Mesenchymal stem cell (in vitro differentiated cells and primary cell): ENCODE measurements at regions not wholly inside any gene's neighbourhood (a gene's known extent, or its start where the extent isn't known, plus 50 kb on each side); places are given as distances from the start of the nearest gene placed in this dataset.

ENCODE experiments used
- DNase-seq: peaks from one replicate; pipeline ENCODE4 v3.0.0-alpha.2; 2013
- H2AFZ ChIP-seq: one replicate; pipeline ENCODE4 v1.6.1; 2013; ENCODE audit warnings: low read depth, mild to moderate bottlenecking, control low read depth, inconsistent platforms, low read length, moderate library complexity
- H2AK5ac ChIP-seq: 2 replicates; pipeline ENCODE4 v1.6.1; 2013; ENCODE audit warnings: low read length, moderate library complexity, mild to moderate bottlenecking, inconsistent platforms; ENCODE audit not compliant: severe bottlenecking
- H2BK120ac ChIP-seq: one replicate; pipeline ENCODE4 v1.6.1; 2013; ENCODE audit warnings: low read depth, mild to moderate bottlenecking, inconsistent platforms, low read length, moderate library complexity
- H2BK12ac ChIP-seq, 2 experiments: one replicate each; pipeline ENCODE4 v1.6.1; 2013; ENCODE audit warnings: inconsistent platforms in 2 of 2, low read length in 2 of 2, mild to moderate bottlenecking in 2 of 2, moderate library complexity in 2 of 2, control low read depth in 1 of 2
- H2BK15ac ChIP-seq: one replicate; pipeline ENCODE4 v1.6.1; 2013; ENCODE audit warnings: mild to moderate bottlenecking, low read depth, inconsistent platforms; ENCODE audit not compliant: poor library complexity, severe bottlenecking
- H2BK5ac ChIP-seq: 2 replicates; pipeline ENCODE4 v1.6.1; 2013; ENCODE audit warnings: low read depth, mild to moderate bottlenecking, low read length, control low read depth, inconsistent platforms; ENCODE audit not compliant: poor library complexity, severe bottlenecking
- H3K14ac ChIP-seq, 2 experiments: one replicate each; pipeline ENCODE4 v1.6.1; 2013; ENCODE audit warnings: inconsistent platforms in 2 of 2, low read length in 2 of 2, control low read depth in 1 of 2, mild to moderate bottlenecking in 1 of 2, moderate library complexity in 1 of 2
- H3K18ac ChIP-seq, 2 experiments: one replicate each; pipeline ENCODE4 v1.6.1; 2013; ENCODE audit warnings: inconsistent platforms in 2 of 2, low read length in 2 of 2, control low read depth in 1 of 2, low read depth in 1 of 2, mild to moderate bottlenecking in 1 of 2
- H3K23ac ChIP-seq, 2 experiments: one replicate each; pipeline ENCODE4 v1.6.1; 2013; ENCODE audit warnings: inconsistent platforms in 2 of 2, low read length in 2 of 2, mild to moderate bottlenecking in 2 of 2, moderate library complexity in 2 of 2, control low read depth in 1 of 2
- H3K27ac ChIP-seq: 2 replicates; pipeline ENCODE4 v1.5.1; 2013; ENCODE audit warnings: mild to moderate bottlenecking, moderate library complexity, low read length, control low read depth, inconsistent platforms; ENCODE audit not compliant: poor library complexity, severe bottlenecking
- H3K27me3 ChIP-seq, 2 experiments: 2 replicates each; pipeline versions ENCODE4 v1.6.1 to v1.7.0; 2013; ENCODE audit warnings: low read length in 2 of 2, mild to moderate bottlenecking in 2 of 2, moderate library complexity in 2 of 2, control low read depth in 1 of 2, inconsistent platforms in 1 of 2; ENCODE audit not compliant: control insufficient read depth in 1 of 2, insufficient read depth in 1 of 2
- H3K36me3 ChIP-seq, 2 experiments: 2 replicates each; pipeline versions ENCODE4 v1.6.1 to v1.7.0; 2013; ENCODE audit warnings: low read length in 2 of 2, control low read depth in 1 of 2, inconsistent platforms in 1 of 2, low read depth in 1 of 2, mild to moderate bottlenecking in 1 of 2; ENCODE audit not compliant: insufficient read depth in 2 of 2, control insufficient read depth in 1 of 2
- H3K4ac ChIP-seq, 2 experiments: one replicate each; pipeline ENCODE4 v1.6.1; 2013; ENCODE audit warnings: inconsistent platforms in 2 of 2, low read length in 2 of 2, mild to moderate bottlenecking in 2 of 2, moderate library complexity in 2 of 2, control low read depth in 1 of 2, low read depth in 1 of 2
- H3K4me1 ChIP-seq: 2 replicates; pipeline ENCODE4 v1.6.1; 2013; ENCODE audit warnings: low read depth, low read length, control low read depth; ENCODE audit not compliant: control insufficient read depth, insufficient read depth
- H3K4me2 ChIP-seq: 2 replicates; pipeline ENCODE4 v1.6.1; 2013; ENCODE audit warnings: low read length, mild to moderate bottlenecking, inconsistent platforms; ENCODE audit not compliant: poor library complexity, severe bottlenecking
- H3K4me3 ChIP-seq, 2 experiments: 2 replicates each; pipeline versions ENCODE4 v1.5.1 to v1.7.0; 2013; ENCODE audit warnings: low read length in 2 of 2, mild to moderate bottlenecking in 2 of 2, control low read depth in 1 of 2, low read depth in 1 of 2; ENCODE audit not compliant: insufficient read depth in 1 of 2
- H3K79me1 ChIP-seq: replicated peaks from 2 replicates; pipeline ENCODE4 v1.6.1; 2013; ENCODE audit warnings: mild to moderate bottlenecking, control low read depth, low read length, inconsistent platforms; ENCODE audit not compliant: poor library complexity, severe bottlenecking
- H3K9ac ChIP-seq: 2 replicates; pipeline ENCODE4 v1.7.0; 2013; ENCODE audit warnings: mild to moderate bottlenecking, low read length, moderate library complexity
- H3K9me3 ChIP-seq: 2 replicates; pipeline ENCODE4 v1.7.0; 2013; ENCODE audit warnings: mild to moderate bottlenecking, low read length; ENCODE audit not compliant: control insufficient read depth
- H4K8ac ChIP-seq: one replicate; pipeline ENCODE4 v1.6.1; 2013; ENCODE audit warnings: inconsistent platforms, mild to moderate bottlenecking, low read length, moderate library complexity
- H4K91ac ChIP-seq: one replicate; pipeline ENCODE4 v1.6.1; 2013; ENCODE audit warnings: mild to moderate bottlenecking, low read length, inconsistent platforms
- WGBS: methylation state at CpG from one replicate; pipeline ENCODE4 v1.1.7; 2013; ENCODE audit warnings: mixed read lengths; 5-methylcytosine and 5-hydroxymethylcytosine counted together

DNA sequence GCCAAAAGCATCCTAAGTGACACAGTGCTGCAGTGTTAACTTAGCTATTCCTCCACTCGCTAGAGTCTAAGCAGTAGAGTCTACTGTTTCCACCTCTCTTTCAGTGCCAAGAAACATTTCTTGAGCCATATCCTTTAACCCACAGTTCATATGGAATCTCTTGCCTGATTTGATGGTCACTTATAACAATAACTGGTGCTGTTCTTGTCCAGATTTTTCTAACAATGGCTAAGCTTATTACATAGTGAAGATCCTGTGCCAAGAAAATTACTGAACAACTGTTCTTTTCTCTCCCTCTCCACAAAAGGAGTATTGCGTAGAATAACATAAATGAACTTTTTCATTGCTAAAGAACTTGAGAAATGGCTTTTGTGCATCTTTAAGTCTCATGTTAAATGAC, 121.3 kb downstream of the CDC7 start:
- no peaks in the 10 kb centered on the region for H3K27me3 ChIP-seq
- no peak overlapping the region for H2BK12ac ChIP-seq
- no peak overlapping the region for H3K9ac ChIP-seq
- H3K36me3 ChIP-seq, result no peaks in the 10 kb centered on the region
- H2AFZ ChIP-seq, result no peak overlapping the region
- no peak overlapping the region for H2BK15ac ChIP-seq
- H3K4ac ChIP-seq, result no peak overlapping the region
- no peak overlapping the region for H3K27ac ChIP-seq
- DNase-seq, result no peak
- 88% methylated on average over 1 of the region's 2 CpGs for WGBS
- H4K8ac ChIP-seq, result no peak overlapping the region
- no peaks in the 10 kb centered on the region for H3K9me3 ChIP-seq
- no peak overlapping the region for H2AK5ac ChIP-seq
- no peak overlapping the region for H3K14ac ChIP-seq
- no peak overlapping the region for H3K23ac ChIP-seq
- H2BK5ac ChIP-seq, result no peak overlapping the region
- H3K79me1 ChIP-seq, result no peaks in the 10 kb centered on the region
- no peak overlapping the region for H3K4me3 ChIP-seq
- H3K4me2 ChIP-seq, result no peak overlapping the region
- no peak overlapping the region for H2BK120ac ChIP-seq
- H3K4me1 ChIP-seq, result peaks cover 2% of the 10 kb centered on the region
- no peak overlapping the region for H4K91ac ChIP-seq
- no peak overlapping the region for H3K18ac ChIP-seq

DNA sequence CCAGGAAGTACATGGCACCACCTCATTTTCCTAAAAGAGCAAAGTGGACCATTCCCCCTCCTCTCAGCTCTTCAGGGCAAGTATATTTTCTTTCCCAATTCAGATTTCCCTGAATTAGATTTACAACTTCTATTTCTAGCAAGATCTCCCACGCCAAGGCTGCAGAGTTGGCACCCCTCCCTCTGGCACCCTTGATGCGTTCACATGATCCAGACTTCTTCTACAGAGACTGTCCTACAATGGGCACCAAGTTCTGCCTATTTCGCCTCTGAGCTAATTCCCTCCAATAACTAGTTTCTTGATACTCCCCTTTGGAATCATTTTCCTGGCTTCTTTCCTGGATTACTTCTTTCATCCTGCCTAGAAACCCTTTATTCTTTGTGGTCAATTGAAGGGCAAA, 122.0 kb downstream of the CDC7 start:
- H3K4me1 ChIP-seq, result no peaks in the 10 kb centered on the region
- no peak overlapping the region for H3K18ac ChIP-seq
- no peak overlapping the region for H3K9ac ChIP-seq
- no peak overlapping the region for H3K4me2 ChIP-seq
- H2BK5ac ChIP-seq, result no peak overlapping the region
- no peak overlapping the region for H4K91ac ChIP-seq
- no peak overlapping the region for H3K14ac ChIP-seq
- no peak overlapping the region for H3K27ac ChIP-seq
- H2AFZ ChIP-seq, result no peak overlapping the region
- H3K4ac ChIP-seq, result no peak overlapping the region
- H2AK5ac ChIP-seq, result no peak overlapping the region
- H3K4me3 ChIP-seq, result no peak overlapping the region
- H3K9me3 ChIP-seq, result no peaks in the 10 kb centered on the region
- no peaks in the 10 kb centered on the region for H3K79me1 ChIP-seq
- H3K36me3 ChIP-seq, result no peaks in the 10 kb centered on the region
- H3K23ac ChIP-seq, result no peak overlapping the region
- H2BK12ac ChIP-seq, result no peak overlapping the region
- no peak for DNase-seq
- H4K8ac ChIP-seq, result no peak overlapping the region
- no peak overlapping the region for H2BK120ac ChIP-seq
- 93% methylated on average over 3 of the region's 3 CpGs for WGBS
- no peaks in the 10 kb centered on the region for H3K27me3 ChIP-seq
- H2BK15ac ChIP-seq, result no peak overlapping the region

DNA sequence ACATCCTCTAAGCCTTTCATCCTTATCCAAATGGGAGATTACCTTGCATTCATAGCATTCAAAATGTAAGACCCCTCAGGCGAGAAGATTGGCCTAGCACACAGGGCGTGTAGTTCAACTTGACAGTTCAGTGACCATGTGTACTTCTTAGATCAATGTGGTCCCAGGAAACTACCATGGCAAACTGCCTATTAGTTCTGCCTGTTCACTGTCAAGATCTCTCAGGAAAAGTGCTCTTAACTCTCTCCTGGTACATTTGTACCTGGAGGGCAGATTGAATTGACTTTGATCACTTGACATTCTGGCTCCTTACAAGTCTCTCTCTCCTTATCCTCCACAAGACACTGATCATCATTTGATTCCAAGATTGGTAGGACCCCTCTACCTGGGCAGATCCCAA, 122.4 kb downstream of the CDC7 start:
- no peaks in the 10 kb centered on the region for H3K9me3 ChIP-seq
- no peak overlapping the region for H2AK5ac ChIP-seq
- H4K91ac ChIP-seq, result no peak overlapping the region
- no peak overlapping the region for H4K8ac ChIP-seq
- 88% methylated on average over 2 of the region's 2 CpGs for WGBS
- H2BK15ac ChIP-seq, result no peak overlapping the region
- no peak overlapping the region for H3K4ac ChIP-seq
- H2AFZ ChIP-seq, result no peak overlapping the region
- no peak overlapping the region for H3K4me3 ChIP-seq
- no peaks in the 10 kb centered on the region for H3K36me3 ChIP-seq
- H3K4me1 ChIP-seq, result no peaks in the 10 kb centered on the region
- H2BK5ac ChIP-seq, result no peak overlapping the region
- H3K23ac ChIP-seq, result no peak overlapping the region
- no peaks in the 10 kb centered on the region for H3K27me3 ChIP-seq
- H2BK12ac ChIP-seq, result no peak overlapping the region
- no peak overlapping the region for H3K14ac ChIP-seq
- no peak overlapping the region for H3K4me2 ChIP-seq
- H3K27ac ChIP-seq, result no peak overlapping the region
- H3K9ac ChIP-seq, result no peak overlapping the region
- H3K18ac ChIP-seq, result no peak overlapping the region
- H3K79me1 ChIP-seq, result no peaks in the 10 kb centered on the region
- no peak overlapping the region for H2BK120ac ChIP-seq
- no peak for DNase-seq

DNA sequence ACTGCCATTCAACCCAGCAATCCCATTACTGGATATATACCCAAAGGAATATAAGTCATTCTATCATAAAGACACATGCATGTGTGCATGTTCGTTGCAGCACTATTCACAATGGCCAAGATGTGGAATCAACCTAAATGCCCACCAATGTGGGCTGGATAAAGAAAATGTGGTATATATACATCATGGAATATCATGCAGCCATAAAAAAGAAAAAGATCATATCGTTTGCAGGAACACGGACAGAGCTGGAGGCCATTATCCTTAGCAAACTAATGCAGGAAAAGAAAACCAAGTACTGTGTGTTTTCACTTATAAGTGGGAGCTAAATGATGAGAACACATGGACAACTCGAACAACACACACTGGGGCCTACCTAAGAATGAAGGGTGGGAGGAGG, 123.7 kb downstream of the CDC7 start:
- Histone ChIP-seq H3K4me1 (no peaks in the 10 kb centered on the region), H2BK15ac (no peak overlapping the region), H3K18ac (no peak overlapping the region), H2BK120ac (no peak overlapping the region), H3K27ac (no peak overlapping the region), H4K8ac (no peak overlapping the region), H3K36me3 (no peaks in the 10 kb centered on the region), H3K27me3 (no peaks in the 10 kb centered on the region), H4K91ac (no peak overlapping the region), H3K9ac (no peak overlapping the region), H3K4ac (no peak overlapping the region), H3K79me1 (no peaks in the 10 kb centered on the region), H3K4me2 (no peak overlapping the region), H3K14ac (no peak overlapping the region), H2AK5ac (no peak overlapping the region), H3K4me3 (no peak overlapping the region), H3K23ac (no peak overlapping the region), H2AFZ (no peak overlapping the region), H2BK12ac (no peak overlapping the region), H3K9me3 (no peaks in the 10 kb centered on the region), H2BK5ac (no peak overlapping the region)
- DNase-seq, result no peak
- 100% methylated on average over 3 of the region's 4 CpGs for WGBS
